Lower leg skin (tissue), 3 donors: ENCODE measurements at regions not wholly inside any gene's neighbourhood (a gene's known extent, or its start where the extent isn't known, plus 50 kb on each side); places are given as distances from the start of the nearest gene placed in this dataset.

ENCODE experiments used
- POLR2A ChIP-seq, 2 donors: fragments of 450-650 bp; IDR thresholded peaks; one replicate each; pipeline ENCODE4 v1.6.1; 2016 to 2017; ENCODE audit warnings: antibody characterized with exemption in 2 of 2, mild to moderate bottlenecking in 1 of 2, moderate library complexity in 1 of 2
- TF ChIP-seq, protein P1 (sequence below), 3 donors: fragments of 450-650 bp; IDR thresholded peaks; one replicate each; pipeline ENCODE4 v1.5.1; 2016; ENCODE audit warnings: antibody characterized with exemption in 3 of 3, mild to moderate bottlenecking in 3 of 3, moderate library complexity in 2 of 3

DNA sequence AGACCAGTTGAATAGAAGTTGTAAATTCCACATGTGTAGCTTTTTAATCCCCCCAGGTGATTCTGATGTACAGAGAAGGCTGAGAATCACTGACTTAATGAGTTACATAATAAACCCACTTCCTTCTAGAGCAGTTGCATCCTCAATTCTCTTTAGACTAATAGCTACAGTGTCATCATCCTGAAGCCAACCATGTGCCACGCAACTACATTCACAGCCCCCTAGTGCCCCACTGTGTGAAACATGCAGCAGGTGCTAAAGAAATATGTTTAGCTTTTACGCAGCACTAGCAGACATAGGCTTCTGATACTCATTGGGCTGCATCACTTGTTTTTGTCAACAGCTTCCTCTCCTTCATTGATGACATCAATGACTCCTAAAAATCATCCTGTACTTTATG is 1168.3 kb downstream of the BCL11B start:
- TF ChIP-seq, protein P1, sequence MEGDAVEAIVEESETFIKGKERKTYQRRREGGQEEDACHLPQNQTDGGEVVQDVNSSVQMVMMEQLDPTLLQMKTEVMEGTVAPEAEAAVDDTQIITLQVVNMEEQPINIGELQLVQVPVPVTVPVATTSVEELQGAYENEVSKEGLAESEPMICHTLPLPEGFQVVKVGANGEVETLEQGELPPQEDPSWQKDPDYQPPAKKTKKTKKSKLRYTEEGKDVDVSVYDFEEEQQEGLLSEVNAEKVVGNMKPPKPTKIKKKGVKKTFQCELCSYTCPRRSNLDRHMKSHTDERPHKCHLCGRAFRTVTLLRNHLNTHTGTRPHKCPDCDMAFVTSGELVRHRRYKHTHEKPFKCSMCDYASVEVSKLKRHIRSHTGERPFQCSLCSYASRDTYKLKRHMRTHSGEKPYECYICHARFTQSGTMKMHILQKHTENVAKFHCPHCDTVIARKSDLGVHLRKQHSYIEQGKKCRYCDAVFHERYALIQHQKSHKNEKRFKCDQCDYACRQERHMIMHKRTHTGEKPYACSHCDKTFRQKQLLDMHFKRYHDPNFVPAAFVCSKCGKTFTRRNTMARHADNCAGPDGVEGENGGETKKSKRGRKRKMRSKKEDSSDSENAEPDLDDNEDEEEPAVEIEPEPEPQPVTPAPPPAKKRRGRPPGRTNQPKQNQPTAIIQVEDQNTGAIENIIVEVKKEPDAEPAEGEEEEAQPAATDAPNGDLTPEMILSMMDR (IDR thresholded peaks at IDR 0.05), result no peak
- TF ChIP-seq POLR2A (IDR thresholded peaks at IDR 0.05), result no peak
